Sigmoid colon (tissue), 4 donors: ENCODE measurements at regions not wholly inside any gene's neighbourhood (a gene's known extent, or its start where the extent isn't known, plus 50 kb on each side); places are given as distances from the start of the nearest gene placed in this dataset.
"Not testable (repeated sequence)": the region's sequence is repeated elsewhere in the genome, so short reads cannot be mapped to it uniquely, and the experiment has no call there.

ENCODE experiments used
- EP300 ChIP-seq, 4 donors: sonication (generic); formaldehyde crosslinking; IDR thresholded peaks; one replicate each; pipeline ENCODE4 v1.6.1; 2017; ENCODE audit warnings: antibody characterized with exemption in 4 of 4
- POLR2AphosphoS5 ChIP-seq, 4 donors: sonication (generic); formaldehyde crosslinking; IDR thresholded peaks; one replicate each; pipeline ENCODE4 v1.6.1; 2017; ENCODE audit warnings: antibody characterized with exemption in 4 of 4

GRCh38 chrX:110520652-110521051 is 162.0 kb downstream of the RTL9 start:
- TF ChIP-seq POLR2AphosphoS5, EP300 (IDR thresholded peaks at IDR 0.05): not testable (repeated sequence)
